HG02981 (cell line): ENCODE measurements at regions not wholly inside any gene's neighbourhood (a gene's known extent, or its start where the extent isn't known, plus 50 kb on each side); places are given as distances from the start of the nearest gene placed in this dataset.
"Not testable (repeated sequence)": the region's sequence is repeated elsewhere in the genome, so short reads cannot be mapped to it uniquely, and the experiment has no call there.

Experiments used
- ATAC-seq: cut with Tn5 transposase; IDR thresholded peaks from one replicate; pipeline ENCODE4 v1.9.1; 2021; ENCODE audit warnings: mild to moderate bottlenecking, moderate library complexity; ENCODE audit not compliant: unreplicated experiment

- ATAC-seq = not testable (repeated sequence)
Observed at GRCh38 chr7:76852362-76852761, 179.8 kb downstream of the SPDYE17 start.

GRCh38 chr7:76851617-76852016 lies 180.5 kb downstream of the SPDYE17 start:
- not testable (repeated sequence) for ATAC-seq

- ATAC-seq = not testable (repeated sequence)
Observed at GRCh38 chr7:76849887-76850563, 182.1 kb downstream of the SPDYE17 start.

- not testable (repeated sequence) for ATAC-seq
Observed at GRCh38 chr7:76839879-76840278, 192.3 kb downstream of the SPDYE17 start.

GRCh38 chr7:76839214-76839613 lies 192.9 kb downstream of the SPDYE17 start:
- not testable (repeated sequence) for ATAC-seq

- not testable (repeated sequence) for ATAC-seq
Observed at GRCh38 chr7:76838357-76838756, 193.8 kb downstream of the SPDYE17 start.

- not testable (repeated sequence) for ATAC-seq
Observed at GRCh38 chr7:76829233-76829632, 202.2 kb upstream of the POMZP3 start.

GRCh38 chr7:76826181-76826580 lies 199.1 kb upstream of the POMZP3 start:
- not testable (repeated sequence) for ATAC-seq

- ATAC-seq = not testable (repeated sequence)
Observed at GRCh38 chr7:76809856-76810255, 182.8 kb upstream of the POMZP3 start.

GRCh38 chr7:76807588-76808100 lies 180.6 kb upstream of the POMZP3 start:
- ATAC-seq = not testable (repeated sequence)

- not testable (repeated sequence) for ATAC-seq
Observed at GRCh38 chr7:76806460-76806859, 179.4 kb upstream of the POMZP3 start.

- not testable (repeated sequence) for ATAC-seq
Observed at GRCh38 chr7:76806010-76806409, 178.9 kb upstream of the POMZP3 start.

- not testable (repeated sequence) for ATAC-seq
Observed at GRCh38 chr7:76805262-76805661, 178.2 kb upstream of the POMZP3 start.

GRCh38 chr7:76797639-76798038 lies 170.6 kb upstream of the POMZP3 start:
- ATAC-seq = not testable (repeated sequence)

- ATAC-seq = not testable (repeated sequence)
Observed at GRCh38 chr7:76780693-76781092, 153.6 kb upstream of the POMZP3 start.

- not testable (repeated sequence) for ATAC-seq
Observed at GRCh38 chr7:76774279-76774678, 147.2 kb upstream of the POMZP3 start.

- not testable (repeated sequence) for ATAC-seq
Observed at GRCh38 chr7:76771980-76772379, 144.9 kb upstream of the POMZP3 start.

GRCh38 chr7:76763977-76764376 lies 136.9 kb upstream of the POMZP3 start:
- not testable (repeated sequence) for ATAC-seq

- ATAC-seq = not testable (repeated sequence)
Observed at GRCh38 chr7:76760546-76761220, 133.6 kb upstream of the POMZP3 start.

GRCh38 chr7:76739538-76739937 lies 112.5 kb upstream of the POMZP3 start:
- not testable (repeated sequence) for ATAC-seq

GRCh38 chr7:76736724-76737123 lies 109.6 kb upstream of the POMZP3 start:
- not testable (repeated sequence) for ATAC-seq

- not testable (repeated sequence) for ATAC-seq
Observed at GRCh38 chr7:76736091-76736490, 109.0 kb upstream of the POMZP3 start.
